ENCODE measurements at regions not wholly inside any gene's neighbourhood (a gene's known extent, or its start where the extent isn't known, plus 50 kb on each side); places are given as distances from the start of the nearest gene placed in this dataset.

DNA sequence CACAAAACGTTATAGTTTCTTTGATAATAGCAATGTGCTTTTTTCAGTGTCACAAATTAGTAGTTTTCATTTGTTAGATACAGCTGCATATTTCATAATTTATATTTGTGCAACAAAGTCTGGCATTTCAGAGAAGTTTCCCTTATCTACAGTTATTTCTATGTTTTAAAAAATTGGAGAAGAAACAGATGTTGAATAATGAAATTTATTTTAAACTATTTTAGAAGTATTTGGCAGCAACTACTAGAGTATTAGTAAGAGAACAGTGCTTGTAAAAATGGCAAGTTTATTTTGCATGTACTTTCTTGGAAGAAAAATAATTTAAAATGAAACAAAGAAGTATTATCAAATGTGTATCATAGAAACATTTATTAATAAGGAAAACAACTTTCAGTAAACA is 68.6 kb upstream of the COL5A2 start:
- Histone ChIP-seq H3K27me3 (ENCODE audit: control insufficient read depth in 4 of 4, insufficient read depth in 4 of 4, low read length in 3 of 4) (no peaks in the 10 kb centered on the region), H3K27ac (ENCODE audit: low read depth in 1 of 2, low read length in 2 of 2) (no peak overlapping the region), H3K36me3 (ENCODE audit: control insufficient read depth in 4 of 4, insufficient read depth in 3 of 4, low read depth in 1 of 4, low read length in 3 of 4) (no peaks in the 10 kb centered on the region), H3K4me1 (ENCODE audit: control insufficient read depth in 4 of 4, insufficient read depth in 4 of 4, low read length in 3 of 4) (no peaks in the 10 kb centered on the region), H3K9ac (ENCODE audit: low read depth in 1 of 2, low read length in 2 of 2) (no peak overlapping the region), H3K4me3 (ENCODE audit: low read depth in 1 of 3, low read length in 3 of 3) (no peak overlapping the region), H3K9me3 (ENCODE audit: control insufficient read depth in 4 of 4, low read length in 3 of 4) (peaks cover 0 to 2% (median 0%) of the 10 kb centered on the region in 4 donors)
- no peak for DNase-seq (ENCODE audit: low spot score)
- 55% methylated on average over 1 of the region's 1 CpG for WGBS
- TF ChIP-seq RXRA (IDR thresholded peaks at IDR 0.05) (no peak), FOXA1 (IDR thresholded peaks at IDR 0.05) (no peak), FOXA2 (IDR thresholded peaks at IDR 0.05) (no peak), HNF4G (IDR thresholded peaks at IDR 0.05) (no peak), TAF1 (conservative IDR thresholded peaks at IDR 0.05) (no peak), CTCF (IDR thresholded peaks at IDR 0.05; ENCODE audit: low read depth, low read length, missing input control) (no peak)
- TF ChIP-seq, protein P1, sequence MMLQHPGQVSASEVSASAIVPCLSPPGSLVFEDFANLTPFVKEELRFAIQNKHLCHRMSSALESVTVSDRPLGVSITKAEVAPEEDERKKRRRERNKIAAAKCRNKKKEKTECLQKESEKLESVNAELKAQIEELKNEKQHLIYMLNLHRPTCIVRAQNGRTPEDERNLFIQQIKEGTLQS (IDR thresholded peaks at IDR 0.05) = no peak

GRCh38 chr2:189249171-189249570 is 69.6 kb upstream of the COL5A2 start:
- H3K36me3 ChIP-seq (ENCODE audit: control insufficient read depth in 4 of 4, insufficient read depth in 3 of 4, low read depth in 1 of 4, low read length in 3 of 4) = no peaks in the 10 kb centered on the region
- no peaks in the 10 kb centered on the region for H3K9me3 ChIP-seq (ENCODE audit: control insufficient read depth in 4 of 4, low read length in 3 of 4)
- no peaks in the 10 kb centered on the region for H3K4me1 ChIP-seq (ENCODE audit: control insufficient read depth in 4 of 4, insufficient read depth in 4 of 4, low read length in 3 of 4)
- DNase-seq (ENCODE audit: low spot score) = no peak
- TF ChIP-seq CTCF (IDR thresholded peaks at IDR 0.05; ENCODE audit: low read depth, low read length, missing input control) = no peak
- TF ChIP-seq YY1 (IDR thresholded peaks at IDR 0.05) = no peak
- TF ChIP-seq RAD21 (IDR thresholded peaks at IDR 0.05) = no peak
- TF ChIP-seq GABPA (IDR thresholded peaks at IDR 0.05 in 1 of 2, conservative IDR thresholded peaks at IDR 0.05 in 1 of 2) = no peak
- TF ChIP-seq FOXA2 (IDR thresholded peaks at IDR 0.05) = no peak
- TF ChIP-seq JUND (IDR thresholded peaks at IDR 0.05) = no peak
- TF ChIP-seq TAF1 (conservative IDR thresholded peaks at IDR 0.05) = no peak
- TF ChIP-seq ZBTB33 (IDR thresholded peaks at IDR 0.05) = no peak
- no peak for TF ChIP-seq HNF4A (conservative IDR thresholded peaks at IDR 0.05)
- TF ChIP-seq, protein P1 (IDR thresholded peaks at IDR 0.05) = no peak
- no peak for TF ChIP-seq EGR1 (IDR thresholded peaks at IDR 0.05; ENCODE audit: low read depth in 2 of 2)
- TF ChIP-seq SP1 (IDR thresholded peaks at IDR 0.05) = no peak
- TF ChIP-seq HNF4G (IDR thresholded peaks at IDR 0.05) = no peak
- TF ChIP-seq FOXA1 (IDR thresholded peaks at IDR 0.05) = no peak
- no peak for TF ChIP-seq MAX (IDR thresholded peaks at IDR 0.05)
- H3K9ac ChIP-seq (ENCODE audit: low read depth in 1 of 2, low read length in 2 of 2) = no peak overlapping the region
- no peak overlapping the region for H3K27ac ChIP-seq (ENCODE audit: low read depth in 1 of 2, low read length in 2 of 2)
- no peaks in the 10 kb centered on the region for H3K27me3 ChIP-seq (ENCODE audit: control insufficient read depth in 4 of 4, insufficient read depth in 4 of 4, low read length in 3 of 4)
- H3K4me3 ChIP-seq (ENCODE audit: low read depth in 1 of 3, low read length in 3 of 3) = no peak overlapping the region

Data from liver (tissue), 8 donors.